LNCAP (cell line): ENCODE measurements at regions not wholly inside any gene's neighbourhood (a gene's known extent, or its start where the extent isn't known, plus 50 kb on each side); places are given as distances from the start of the nearest gene placed in this dataset.

Experiments
- TF ChIP-seq, protein P1 (sequence below): fragments of 450-650 bp; IDR thresholded peaks from 2 replicates; pipeline ENCODE4 v1.5.1; 2017; ENCODE audit warnings: mild to moderate bottlenecking

DNA sequence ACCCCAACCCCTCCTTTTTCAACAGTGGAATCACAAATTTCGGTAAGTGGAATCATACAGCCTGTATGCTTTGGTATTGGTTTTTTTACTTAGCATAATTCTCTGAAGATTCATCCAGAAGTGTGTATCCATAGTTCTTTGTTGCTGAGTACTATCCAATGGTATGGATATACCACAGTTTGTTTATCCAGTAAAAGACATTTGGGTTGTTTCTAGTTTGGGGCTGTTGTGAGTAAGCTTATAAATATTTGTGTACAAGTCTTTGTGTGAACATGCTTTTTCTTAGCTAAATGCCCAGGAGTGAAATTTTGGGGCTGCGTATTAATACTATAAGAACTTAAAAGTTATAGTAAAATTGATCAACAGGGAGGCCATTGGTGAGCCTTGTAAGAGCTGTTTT lies 57.5 kb upstream of the GC start:
- TF ChIP-seq, protein P1, sequence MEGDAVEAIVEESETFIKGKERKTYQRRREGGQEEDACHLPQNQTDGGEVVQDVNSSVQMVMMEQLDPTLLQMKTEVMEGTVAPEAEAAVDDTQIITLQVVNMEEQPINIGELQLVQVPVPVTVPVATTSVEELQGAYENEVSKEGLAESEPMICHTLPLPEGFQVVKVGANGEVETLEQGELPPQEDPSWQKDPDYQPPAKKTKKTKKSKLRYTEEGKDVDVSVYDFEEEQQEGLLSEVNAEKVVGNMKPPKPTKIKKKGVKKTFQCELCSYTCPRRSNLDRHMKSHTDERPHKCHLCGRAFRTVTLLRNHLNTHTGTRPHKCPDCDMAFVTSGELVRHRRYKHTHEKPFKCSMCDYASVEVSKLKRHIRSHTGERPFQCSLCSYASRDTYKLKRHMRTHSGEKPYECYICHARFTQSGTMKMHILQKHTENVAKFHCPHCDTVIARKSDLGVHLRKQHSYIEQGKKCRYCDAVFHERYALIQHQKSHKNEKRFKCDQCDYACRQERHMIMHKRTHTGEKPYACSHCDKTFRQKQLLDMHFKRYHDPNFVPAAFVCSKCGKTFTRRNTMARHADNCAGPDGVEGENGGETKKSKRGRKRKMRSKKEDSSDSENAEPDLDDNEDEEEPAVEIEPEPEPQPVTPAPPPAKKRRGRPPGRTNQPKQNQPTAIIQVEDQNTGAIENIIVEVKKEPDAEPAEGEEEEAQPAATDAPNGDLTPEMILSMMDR, result no peak

DNA sequence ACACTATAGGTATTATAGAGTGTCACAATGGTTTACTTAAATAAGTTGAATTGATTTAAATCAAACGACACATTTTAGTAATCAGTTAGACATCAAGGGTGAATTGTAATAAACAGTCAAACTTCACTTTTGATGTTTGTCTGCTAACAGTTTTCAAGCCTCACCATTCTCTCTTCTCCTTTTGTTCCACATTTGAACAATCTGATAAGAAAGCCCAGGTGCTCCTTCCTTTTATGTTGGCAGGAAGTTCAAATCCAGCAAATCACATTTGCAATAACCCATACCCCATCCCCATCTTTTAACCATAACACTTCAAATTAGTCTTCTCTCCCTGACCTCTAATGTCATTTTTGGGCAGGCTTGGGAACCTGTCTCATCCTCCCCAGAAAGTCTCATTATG lies 63.4 kb upstream of the GC start:
- TF ChIP-seq, protein P1, result no peak

DNA sequence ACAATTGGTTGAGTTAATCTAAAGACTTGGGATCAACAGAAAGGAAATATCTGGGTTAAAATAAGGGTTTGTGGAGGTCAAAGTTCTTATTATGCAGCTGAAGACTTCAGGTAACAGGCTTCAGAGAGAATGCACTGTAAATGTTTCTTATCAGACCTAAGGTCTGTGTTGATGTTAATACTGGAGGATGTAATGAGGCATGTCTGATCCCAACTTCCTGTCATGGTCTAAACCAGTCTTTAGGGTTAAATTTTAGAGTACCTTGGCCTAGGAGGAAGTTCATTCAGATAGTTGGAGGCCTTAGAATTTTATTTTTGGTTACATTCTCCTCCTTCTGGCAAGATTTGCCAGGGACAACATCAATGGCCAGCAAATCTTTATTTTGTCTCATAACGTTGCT lies 72.1 kb upstream of the GC start:
- TF ChIP-seq, protein P1, result no peak

DNA sequence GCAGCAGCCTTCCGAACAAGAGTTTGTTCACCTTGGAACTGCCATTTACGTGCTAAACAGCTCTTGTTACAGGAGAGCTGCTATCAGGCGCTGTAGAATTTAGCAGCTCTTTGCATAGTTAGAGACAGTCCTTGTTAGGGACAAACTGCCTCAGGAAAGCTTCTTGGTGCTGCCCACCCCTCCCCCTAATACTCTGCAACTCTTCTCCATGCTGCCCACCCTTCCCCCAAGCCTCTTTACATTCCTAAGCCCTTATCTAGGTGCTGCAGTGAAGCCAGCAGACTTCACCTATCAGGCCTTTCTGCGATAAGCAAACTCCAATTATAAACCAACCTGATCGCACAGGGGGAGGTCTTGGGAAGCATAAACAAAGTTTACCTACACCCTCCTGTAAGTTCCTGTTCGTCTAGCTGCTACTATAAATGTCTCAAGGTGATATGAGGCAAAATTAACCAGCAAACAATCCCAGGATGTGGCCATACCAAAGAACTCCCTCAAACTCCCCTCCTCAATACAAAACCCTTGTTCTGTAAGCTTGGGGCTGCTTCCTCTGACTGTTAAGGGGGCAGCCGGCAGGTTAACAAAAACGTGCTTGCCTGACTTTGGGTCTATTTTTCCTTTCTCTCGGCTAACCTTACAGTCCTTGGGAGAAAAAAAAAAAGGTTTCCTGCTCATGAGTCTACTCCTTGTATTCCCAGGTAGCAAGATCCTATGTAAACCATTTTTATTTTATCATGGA lies 74.0 kb upstream of the GC start:
- TF ChIP-seq, protein P1, result no peak

DNA sequence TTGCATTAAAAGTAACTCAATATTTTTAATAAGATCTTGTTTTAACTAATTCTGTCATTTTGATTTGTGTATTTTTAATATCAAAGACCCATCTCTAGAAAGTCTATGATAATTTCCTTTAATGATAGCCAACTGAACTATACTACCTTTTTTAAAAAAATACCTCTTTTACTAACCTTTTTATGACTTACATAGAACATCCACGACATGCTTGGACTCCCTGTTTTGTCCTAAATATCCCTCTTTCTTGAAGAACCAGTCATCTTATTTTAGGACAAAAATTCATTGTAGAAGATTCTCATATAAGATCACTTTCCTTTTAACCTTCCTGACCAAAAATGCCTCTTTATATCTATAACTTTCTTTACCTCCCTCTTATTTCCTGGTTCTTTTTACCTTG lies 76.8 kb upstream of the GC start:
- TF ChIP-seq, protein P1, result no peak

DNA sequence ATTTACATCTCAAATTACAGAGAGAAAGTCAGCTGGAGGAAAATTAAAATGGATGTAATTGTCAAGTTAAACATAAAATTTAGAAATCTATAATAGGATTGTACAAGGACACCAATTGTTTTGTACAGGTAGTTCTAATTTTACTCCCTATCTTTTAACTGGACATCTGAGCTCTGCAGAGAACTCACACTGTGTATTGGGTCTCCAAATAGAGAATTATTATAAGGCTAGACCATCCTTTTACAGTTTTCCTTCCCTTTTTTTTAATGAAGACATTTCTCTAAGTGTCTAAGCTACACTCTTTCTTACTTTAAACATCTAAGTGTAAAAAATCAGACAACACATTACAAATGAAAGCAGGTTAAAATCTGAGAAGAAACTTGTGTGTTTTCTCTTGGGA lies 78.4 kb upstream of the GC start:
- TF ChIP-seq, protein P1, result no peak

DNA sequence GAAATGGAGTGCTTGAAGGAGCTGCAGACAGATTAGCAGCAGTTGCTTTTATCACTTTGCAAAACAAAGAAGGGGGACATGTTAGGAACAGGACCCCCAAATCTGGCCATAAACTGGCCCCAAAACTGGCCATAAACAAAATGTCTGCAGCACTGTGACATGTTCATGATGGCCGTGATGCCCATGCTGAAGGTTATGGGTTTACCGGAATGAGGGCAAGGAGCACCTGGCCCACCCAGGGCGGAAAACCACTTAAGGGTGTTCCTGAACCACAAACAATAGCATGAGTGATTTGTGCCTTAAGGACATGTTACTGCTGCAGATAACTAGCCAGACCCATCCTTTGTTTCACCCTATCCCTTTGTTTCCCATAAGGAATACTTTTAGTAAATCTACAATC lies 79.6 kb upstream of the GC start:
- TF ChIP-seq, protein P1, result no peak

DNA sequence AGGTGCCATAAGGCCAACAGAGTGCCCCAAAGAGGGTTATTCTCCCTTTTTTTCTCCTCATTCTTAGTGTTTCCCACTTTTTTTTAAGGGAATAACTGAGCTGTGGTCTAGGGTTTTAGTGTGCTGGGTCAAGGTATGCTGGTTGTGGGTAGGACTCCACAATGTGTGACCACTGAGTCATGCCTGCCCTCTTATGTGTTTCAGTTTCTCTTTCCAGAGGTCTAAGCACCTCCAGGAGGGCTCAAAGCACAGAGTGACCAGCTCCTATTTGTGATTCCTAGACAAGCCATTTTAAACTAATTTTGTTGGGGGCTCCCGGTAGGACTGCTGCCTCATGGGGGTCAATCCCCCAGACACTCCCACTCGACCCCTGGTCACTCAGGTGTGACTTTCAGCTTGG lies 80.5 kb upstream of the GC start:
- TF ChIP-seq, protein P1, result no peak
